K562 (cell line): ENCODE measurements at regions not wholly inside any gene's neighbourhood (a gene's known extent, or its start where the extent isn't known, plus 50 kb on each side); places are given as distances from the start of the nearest gene placed in this dataset.

Experiments used
- ATAC-seq: fragments of 200-7000 bp; cut with Tn5 transposase; 3 replicates; pipeline ENCODE4 v1.9.1; 2020; ENCODE audit warnings: moderate library complexity
- BruUV-seq: library from RNA; stranded (reverse); fragments of 400-500 nt; replicated peaks from 2 replicates; lab custom pipeline; 2021; lab: Mats Ljungman, UMichigan
- CTCF ChIA-PET: fragments of 300-600 bp; formaldehyde crosslinking; extraction: SDS; loops from one replicate; lab custom pipeline; 2021; ENCODE audit warnings: low intra/inter-chr PET ratio; lab: Yijun Ruan, JAX
- POLR2A ChIA-PET: fragments of 300-600, 350-650 bp; sonication (Branson Sonifier 250); formaldehyde crosslinking; extraction: SDS; loops from one replicate; lab custom pipeline; 2021; ENCODE audit warnings: antibody characterized with exemption, inconsistent platforms; lab: Yijun Ruan, JAX
- DNase-seq, 4 experiments: peaks; one replicate each; pipeline versions ENCODE4 v3.0.0 to v3.0.0-alpha.2; 2011 to 2018; ENCODE audit warnings: low spot score in 3 of 4, mixed read lengths in 3 of 4; ENCODE audit errors: extremely low read depth in 1 of 4
- FAIRE-seq: peaks from 2 replicates; lab custom pipeline; 2011; peaks lifted over from hg19 to GRCh38; lab: Jason Lieb, UNC
- H2AFZ ChIP-seq: 2 replicates; pipeline ENCODE4 v1.6.0; 2011; ENCODE audit warnings: low read depth, low read length, control low read depth, inconsistent platforms
- H3K27ac ChIP-seq: fragments of 200-600 bp; 3 replicates; pipeline ENCODE4 v1.8.0; 2011; ENCODE audit warnings: low read depth, mild to moderate bottlenecking, control low read depth, inconsistent platforms, low read length, moderate library complexity, mixed read lengths; ENCODE audit errors: extremely low read depth
- H3K27me3 ChIP-seq, 2 experiments: fragments of 300-600 bp in 1 of 2; 2 replicates in 1 of 2; 3 replicates in 1 of 2; pipeline versions ENCODE4 v1.6.0 to v1.8.0; 2011; ENCODE audit warnings: inconsistent platforms in 2 of 2, low read length in 2 of 2, mild to moderate bottlenecking in 1 of 2, mixed read lengths in 1 of 2, moderate library complexity in 1 of 2; ENCODE audit not compliant: control insufficient read depth in 2 of 2, insufficient read depth in 2 of 2
- H3K36me3 ChIP-seq: fragments of 300-600 bp; 3 replicates; pipeline ENCODE4 v1.8.0; 2011; ENCODE audit warnings: mild to moderate bottlenecking, low read length, inconsistent platforms; ENCODE audit not compliant: control insufficient read depth, insufficient read depth
- H3K4me1 ChIP-seq, 2 experiments: fragments of 200-600 bp in 1 of 2; replicated peaks in 1 of 2; 2 replicates in 1 of 2; 3 replicates in 1 of 2; pipeline versions ENCODE4 v1.5.1 to v1.8.0; 2011; ENCODE audit warnings: inconsistent platforms in 2 of 2, low read length in 2 of 2, mild to moderate bottlenecking in 1 of 2, mixed read lengths in 1 of 2, moderate library complexity in 1 of 2; ENCODE audit not compliant: control insufficient read depth in 2 of 2, insufficient read depth in 2 of 2
- H3K4me2 ChIP-seq: 2 replicates; pipeline ENCODE4 v1.6.1; 2011; ENCODE audit warnings: low read length, control low read depth, inconsistent platforms, mixed read lengths; ENCODE audit not compliant: insufficient read depth
- H3K4me3 ChIP-seq: fragments of 200-600 bp; sonication (generic), shearing (Covaris generic); 2 replicates; pipeline ENCODE4 v1.5.1; 2016; ENCODE audit warnings: control low read depth, inconsistent platforms
- H3K79me2 ChIP-seq: fragments of 200-600 bp; 3 replicates; pipeline ENCODE4 v1.8.0; 2011; ENCODE audit warnings: low read length, inconsistent platforms; ENCODE audit not compliant: control insufficient read depth, insufficient read depth
- H3K9ac ChIP-seq, 2 experiments: 2 replicates each; pipeline versions ENCODE4 v1.6.0 to v1.6.1; 2011; ENCODE audit warnings: low read depth in 2 of 2, low read length in 2 of 2, control low read depth in 1 of 2, inconsistent platforms in 1 of 2, mild to moderate bottlenecking in 1 of 2, mixed read lengths in 1 of 2; ENCODE audit not compliant: insufficient read depth in 1 of 2
- H3K9me1 ChIP-seq: one replicate; pipeline ENCODE4 v1.6.0; 2011; ENCODE audit warnings: inconsistent platforms, mild to moderate bottlenecking, low read length, moderate library complexity; ENCODE audit not compliant: control insufficient read depth, insufficient read depth
- H3K9me3 ChIP-seq: replicated peaks from 2 replicates; pipeline ENCODE4 v1.5.1; 2011; ENCODE audit warnings: low read depth, low read length, inconsistent platforms; ENCODE audit not compliant: control insufficient read depth, insufficient read depth
- H4K20me1 ChIP-seq: replicated peaks from 2 replicates; pipeline ENCODE4 v1.6.1; 2011; ENCODE audit warnings: low read length, inconsistent platforms, mixed read lengths; ENCODE audit not compliant: control insufficient read depth, insufficient read depth
- ASH1L ChIP-seq: fragments of 450-650 bp; IDR thresholded peaks from 2 replicates; pipeline ENCODE4 v1.6.1; 2018; ENCODE audit warnings: borderline replicate concordance, mild to moderate bottlenecking, low read depth; ENCODE audit not compliant: partially characterized antibody
- BRD9 ChIP-seq: fragments of 450-650 bp; IDR thresholded peaks from 2 replicates; pipeline ENCODE4 v1.6.1; 2018; ENCODE audit warnings: low read depth; ENCODE audit not compliant: partially characterized antibody
- KAT2B ChIP-seq: IDR thresholded peaks from one replicate; pipeline ENCODE4 v1.6.1; 2012; ENCODE audit warnings: low read depth, mild to moderate bottlenecking, control low read depth, inconsistent platforms, low read length, moderate library complexity
- KAT8 ChIP-seq: fragments of 450-650 bp; IDR thresholded peaks from 2 replicates; pipeline ENCODE4 v1.6.1; 2016; ENCODE audit warnings: low read depth, mild to moderate bottlenecking
- NFE2 ChIP-seq: IDR thresholded peaks from 2 replicates; pipeline ENCODE4 v1.6.1; 2014; ENCODE audit warnings: antibody characterized with exemption, low read depth
- POLR3G ChIP-seq: IDR thresholded peaks from 2 replicates; pipeline ENCODE4 v1.6.1; 2011; ENCODE audit not compliant: insufficient read length, insufficient replicate concordance; ENCODE audit errors: extremely low read depth
- ZFPM2 ChIP-seq: fragments of 250-450 bp; sonication (Bioruptor Pico); IDR thresholded peaks from 2 replicates; pipeline ENCODE4 v1.5.1; 2022; ENCODE audit warnings: mild to moderate bottlenecking
- ZFX ChIP-seq: sonication (generic); formaldehyde crosslinking; IDR thresholded peaks from 2 replicates; pipeline ENCODE4 v1.8.0; 2022; ENCODE audit warnings: mild to moderate bottlenecking, missing genetic modification reagents, moderate library complexity
- ZNF133 ChIP-seq: fragments of 250-450 bp; sonication (Bioruptor Pico); IDR thresholded peaks from 2 replicates; pipeline ENCODE4 v1.4.0; 2020; ENCODE audit warnings: mild to moderate bottlenecking
- ZNF239 ChIP-seq: fragments of 250-450 bp; sonication (Bioruptor Pico); IDR thresholded peaks from 2 replicates; pipeline ENCODE4 v1.4.0; 2020; ENCODE audit warnings: mild to moderate bottlenecking
- ZNF764 ChIP-seq: fragments of 250-450 bp; sonication (Bioruptor Pico); IDR thresholded peaks from 2 replicates; pipeline ENCODE4 v1.4.0; 2020; ENCODE audit warnings: low read depth, mild to moderate bottlenecking, moderate library complexity
- WGBS: fragments of 100-300 bp; shearing (Covaris generic); methylation state at CpG from one replicate; pipeline ENCODE4 v1.1.6; 2016; ENCODE audit warnings: low coverage, mixed read lengths; ENCODE audit not compliant: insufficient coverage; ENCODE audit errors: missing lambda C conversion rate; 5-methylcytosine and 5-hydroxymethylcytosine counted together
- in situ Hi-C: fragments of 300-500 bp; cut with MboI; formaldehyde crosslinking; loops from 4 replicates; pipeline ENCODE4 v1.15.0; 2018; ENCODE audit warnings: inconsistent platforms, mixed read lengths
- intact Hi-C: fragments of 100-400 bp; cut with micrococcal nuclease; formaldehyde crosslinking; loops from 2 replicates; pipeline ENCODE4 v1.14.2; 2022
- TF ChIP-seq, protein P1 (sequence below): fragments of 250-450 bp; sonication (Bioruptor Pico); IDR thresholded peaks from 2 replicates; pipeline ENCODE4 v1.4.0; 2020
- TF ChIP-seq, protein P2 (sequence below), 2 experiments: fragments of 200-800 bp in 1 of 2; sonication (Bioruptor generic) in 1 of 2; sonication (generic) in 1 of 2; formaldehyde crosslinking in 1 of 2; IDR thresholded peaks in 1 of 2; conservative IDR thresholded peaks in 1 of 2; 2 replicates each; pipeline versions ENCODE4 v1.5.0 to v1.6.1; 2016 to 2020; ENCODE audit warnings: missing compliant biosample characterization in 1 of 2, missing genetic modification characterization in 1 of 2, missing genetic modification reagents in 1 of 2

DNA sequence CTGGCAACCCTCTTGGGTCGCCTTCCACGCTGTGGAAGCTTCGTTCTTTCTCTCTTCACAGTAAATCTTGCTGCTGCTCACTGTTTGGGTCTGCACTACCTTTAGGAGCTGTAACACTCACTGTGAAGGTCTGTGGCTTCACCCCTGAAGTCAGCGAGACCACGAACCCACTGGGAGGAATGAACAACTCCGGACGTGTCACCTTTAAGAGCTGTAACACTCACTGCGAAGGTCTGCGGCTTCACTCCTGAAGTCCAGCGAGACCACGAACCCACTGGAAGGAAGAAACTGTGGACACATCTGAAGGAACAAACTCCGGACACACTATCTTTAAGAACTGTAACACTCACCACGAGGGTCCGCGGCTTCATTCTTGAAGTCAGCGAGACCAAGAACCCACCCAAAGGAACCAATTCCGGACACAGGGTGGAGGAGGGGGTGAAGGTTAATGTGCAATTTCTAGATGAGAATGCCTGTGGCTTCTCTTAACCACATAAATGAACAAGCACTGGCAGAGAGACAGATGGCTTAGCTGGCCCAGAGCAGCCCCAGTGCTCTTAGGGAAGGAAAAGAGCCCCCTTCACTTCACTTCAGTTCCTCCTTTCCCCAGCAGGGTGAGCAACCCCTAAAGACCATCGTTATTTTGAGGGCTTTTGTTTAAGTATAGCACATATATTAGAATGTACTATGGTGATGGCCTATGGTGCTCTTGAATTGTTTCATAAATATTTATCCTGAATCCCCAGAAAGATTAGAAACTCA is 73.0 kb downstream of the LUZP4 start:
- intact Hi-C loops: no loop called here
- TF ChIP-seq BRD9: no peak
- no peak for TF ChIP-seq POLR3G
- no peak for TF ChIP-seq KAT2B
- no peak for TF ChIP-seq NFE2
- TF ChIP-seq KAT8: no peak
- TF ChIP-seq, protein P1, sequence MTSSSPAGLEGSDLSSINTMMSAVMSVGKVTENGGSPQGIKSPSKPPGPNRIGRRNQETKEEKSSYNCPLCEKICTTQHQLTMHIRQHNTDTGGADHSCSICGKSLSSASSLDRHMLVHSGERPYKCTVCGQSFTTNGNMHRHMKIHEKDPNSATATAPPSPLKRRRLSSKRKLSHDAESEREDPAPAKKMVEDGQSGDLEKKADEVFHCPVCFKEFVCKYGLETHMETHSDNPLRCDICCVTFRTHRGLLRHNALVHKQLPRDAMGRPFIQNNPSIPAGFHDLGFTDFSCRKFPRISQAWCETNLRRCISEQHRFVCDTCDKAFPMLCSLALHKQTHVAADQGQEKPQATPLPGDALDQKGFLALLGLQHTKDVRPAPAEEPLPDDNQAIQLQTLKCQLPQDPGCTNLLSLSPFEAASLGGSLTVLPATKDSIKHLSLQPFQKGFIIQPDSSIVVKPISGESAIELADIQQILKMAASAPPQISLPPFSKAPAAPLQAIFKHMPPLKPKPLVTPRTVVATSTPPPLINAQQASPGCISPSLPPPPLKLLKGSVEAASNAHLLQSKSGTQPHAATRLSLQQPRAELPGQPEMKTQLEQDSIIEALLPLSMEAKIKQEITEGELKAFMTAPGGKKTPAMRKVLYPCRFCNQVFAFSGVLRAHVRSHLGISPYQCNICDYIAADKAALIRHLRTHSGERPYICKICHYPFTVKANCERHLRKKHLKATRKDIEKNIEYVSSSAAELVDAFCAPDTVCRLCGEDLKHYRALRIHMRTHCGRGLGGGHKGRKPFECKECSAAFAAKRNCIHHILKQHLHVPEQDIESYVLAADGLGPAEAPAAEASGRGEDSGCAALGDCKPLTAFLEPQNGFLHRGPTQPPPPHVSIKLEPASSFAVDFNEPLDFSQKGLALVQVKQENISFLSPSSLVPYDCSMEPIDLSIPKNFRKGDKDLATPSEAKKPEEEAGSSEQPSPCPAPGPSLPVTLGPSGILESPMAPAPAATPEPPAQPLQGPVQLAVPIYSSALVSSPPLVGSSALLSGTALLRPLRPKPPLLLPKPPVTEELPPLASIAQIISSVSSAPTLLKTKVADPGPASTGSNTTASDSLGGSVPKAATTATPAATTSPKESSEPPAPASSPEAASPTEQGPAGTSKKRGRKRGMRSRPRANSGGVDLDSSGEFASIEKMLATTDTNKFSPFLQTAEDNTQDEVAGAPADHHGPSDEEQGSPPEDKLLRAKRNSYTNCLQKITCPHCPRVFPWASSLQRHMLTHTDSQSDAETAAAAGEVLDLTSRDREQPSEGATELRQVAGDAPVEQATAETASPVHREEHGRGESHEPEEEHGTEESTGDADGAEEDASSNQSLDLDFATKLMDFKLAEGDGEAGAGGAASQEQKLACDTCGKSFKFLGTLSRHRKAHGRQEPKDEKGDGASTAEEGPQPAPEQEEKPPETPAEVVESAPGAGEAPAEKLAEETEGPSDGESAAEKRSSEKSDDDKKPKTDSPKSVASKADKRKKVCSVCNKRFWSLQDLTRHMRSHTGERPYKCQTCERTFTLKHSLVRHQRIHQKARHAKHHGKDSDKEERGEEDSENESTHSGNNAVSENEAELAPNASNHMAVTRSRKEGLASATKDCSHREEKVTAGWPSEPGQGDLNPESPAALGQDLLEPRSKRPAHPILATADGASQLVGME (CRISPR knock-in tag): no peak
- TF ChIP-seq ZFPM2 (CRISPR knock-in tag): no peak
- TF ChIP-seq ZNF239 (CRISPR knock-in tag): no peak
- TF ChIP-seq ZNF133 (CRISPR knock-in tag): no peak
- TF ChIP-seq, protein P2, sequence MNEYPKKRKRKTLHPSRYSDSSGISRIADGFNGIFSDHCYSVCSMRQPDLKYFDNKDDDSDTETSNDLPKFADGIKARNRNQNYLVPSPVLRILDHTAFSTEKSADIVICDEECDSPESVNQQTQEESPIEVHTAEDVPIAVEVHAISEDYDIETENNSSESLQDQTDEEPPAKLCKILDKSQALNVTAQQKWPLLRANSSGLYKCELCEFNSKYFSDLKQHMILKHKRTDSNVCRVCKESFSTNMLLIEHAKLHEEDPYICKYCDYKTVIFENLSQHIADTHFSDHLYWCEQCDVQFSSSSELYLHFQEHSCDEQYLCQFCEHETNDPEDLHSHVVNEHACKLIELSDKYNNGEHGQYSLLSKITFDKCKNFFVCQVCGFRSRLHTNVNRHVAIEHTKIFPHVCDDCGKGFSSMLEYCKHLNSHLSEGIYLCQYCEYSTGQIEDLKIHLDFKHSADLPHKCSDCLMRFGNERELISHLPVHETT (CRISPR knock-in tag; conservative IDR thresholded peaks at IDR 0.05 in 1 of 2, IDR thresholded peaks at IDR 0.05 in 1 of 2): no peak
- TF ChIP-seq ZFX (CRISPR knock-in tag): no peak
- TF ChIP-seq ASH1L: no peak
- no peak for TF ChIP-seq ZNF764 (CRISPR knock-in tag)

More for the DNA sequence above, 73.0 kb downstream of the LUZP4 start:
- no TSS peak for BruUV-seq
- H3K9me3 ChIP-seq: no peaks in the 10 kb centered on the region
- no peaks in the 10 kb centered on the region for H3K4me1 ChIP-seq
- no peaks in the 10 kb centered on the region for H4K20me1 ChIP-seq
- H3K79me2 ChIP-seq: no peaks in the 10 kb centered on the region
- no peaks in the 10 kb centered on the region for H3K36me3 ChIP-seq
- no peak for DNase-seq
- no peak overlapping the region for H3K9ac ChIP-seq
- no peak for FAIRE-seq
- no peaks in the 10 kb centered on the region for H3K27me3 ChIP-seq
- in situ Hi-C loops: no loop called here
- CTCF ChIA-PET: no interaction called here
- POLR2A ChIA-PET: no interaction called here
- no peak overlapping the region for H3K4me2 ChIP-seq
- WGBS: 2% methylated on average over 10 of the region's 18 CpGs
- H3K4me3 ChIP-seq: no peak overlapping the region
- ATAC-seq: no peak
- H2AFZ ChIP-seq: no peak overlapping the region
- no peaks in the 10 kb centered on the region for H3K9me1 ChIP-seq
- H3K27ac ChIP-seq: no peak overlapping the region
